HG02588 (cell line): ENCODE measurements at regions not wholly inside any gene's neighbourhood (a gene's known extent, or its start where the extent isn't known, plus 50 kb on each side); places are given as distances from the start of the nearest gene placed in this dataset.
"Not testable (repeated sequence)": the region's sequence is repeated elsewhere in the genome, so short reads cannot be mapped to it uniquely, and the experiment has no call there.

ENCODE experiments used
- ATAC-seq: cut with Tn5 transposase; IDR thresholded peaks from one replicate; pipeline ENCODE4 v1.9.1; 2021; ENCODE audit warnings: mild to moderate bottlenecking, moderate library complexity; ENCODE audit not compliant: unreplicated experiment

DNA sequence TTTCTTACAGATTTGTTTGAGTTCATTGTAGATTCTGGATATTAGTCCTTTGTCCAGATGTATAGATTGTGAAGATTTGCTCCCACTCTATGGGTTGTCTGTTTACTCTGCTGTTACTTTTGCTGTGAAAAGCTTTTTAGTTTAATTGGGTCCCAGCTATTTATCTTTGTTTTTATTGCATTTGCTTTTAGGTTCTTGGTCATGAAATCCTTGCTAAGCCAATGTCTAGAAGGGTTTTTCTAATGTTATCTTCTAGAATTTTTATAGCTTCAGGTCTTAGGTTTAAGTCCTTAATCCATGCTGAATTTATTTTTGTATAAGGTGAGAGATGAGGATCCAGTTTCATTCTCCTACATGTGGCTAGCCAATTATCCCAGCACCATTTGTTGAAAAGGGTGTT is 81.2 kb upstream of the NDST4 start:
- ATAC-seq: not testable (repeated sequence)

GRCh38 chr4:115190529-115190928 is 77.1 kb upstream of the NDST4 start:
- ATAC-seq: no peak

- ATAC-seq: no peak
Observed at GRCh38 chr4:115187136-115187535, 73.7 kb upstream of the NDST4 start.

DNA sequence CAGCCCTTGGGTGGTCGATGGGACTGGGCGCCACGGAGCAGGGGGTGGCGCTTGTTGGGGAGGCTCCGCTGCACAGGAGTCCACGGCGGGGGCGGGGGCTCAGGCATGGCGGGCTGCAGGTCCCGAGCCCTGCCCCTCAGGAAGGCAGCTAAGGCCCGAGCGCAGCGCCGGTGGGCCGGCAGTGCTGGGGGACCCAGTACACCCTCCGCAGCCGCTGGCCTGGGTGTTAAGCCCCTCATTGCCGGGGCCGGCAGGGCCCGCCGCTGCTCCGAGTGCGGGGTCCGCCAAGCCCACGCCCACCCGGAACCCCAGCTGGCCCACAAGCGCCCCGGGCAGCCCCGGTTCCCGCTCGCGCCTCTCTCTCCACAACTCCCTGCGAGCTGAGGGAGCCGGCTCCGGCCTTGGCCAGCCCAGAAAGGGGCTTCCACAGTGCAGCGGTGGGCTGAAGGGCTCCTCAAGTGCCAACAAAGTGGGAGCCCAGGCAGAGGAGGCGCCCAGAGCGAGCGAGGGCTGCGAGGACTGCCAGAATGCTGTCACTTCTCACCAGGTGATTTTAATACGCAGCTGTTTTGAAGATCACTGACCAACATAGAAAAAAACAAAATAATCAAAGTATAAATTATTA is 66.1 kb upstream of the NDST4 start:
- ATAC-seq: not testable (repeated sequence)

GRCh38 chr4:115178687-115179086 is 65.3 kb upstream of the NDST4 start:
- not testable (repeated sequence) for ATAC-seq

- no peak for ATAC-seq
Observed at GRCh38 chr4:115171220-115171619, 57.8 kb upstream of the NDST4 start.

DNA sequence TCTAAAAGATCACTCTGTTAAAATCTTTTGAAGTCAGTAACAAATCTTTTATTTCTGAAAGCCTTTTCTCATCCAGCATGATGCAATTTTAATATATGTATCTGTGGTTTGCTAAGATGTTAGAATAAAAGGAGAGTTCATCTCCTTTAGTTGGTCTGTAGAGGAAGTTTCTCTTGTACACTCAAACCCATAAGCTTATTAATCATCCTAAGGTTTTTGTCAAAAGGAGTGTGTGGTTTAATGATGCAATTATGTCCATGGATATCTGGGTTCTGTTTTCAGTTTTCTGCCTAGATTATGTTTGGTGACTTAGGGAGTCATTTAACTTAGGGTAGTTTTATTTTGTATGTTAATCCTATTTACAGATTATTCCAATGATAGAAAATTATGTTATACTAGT is 52.1 kb upstream of the NDST4 start:
- no peak for ATAC-seq
